Stimulated activated memory B cell treated with anti-CD40 and anti-IgM and Interleukin-4, amounts not matched to agents 10 μg/mL and 1 μg/mL and 100 μg/mL, for 72 hours (primary cell): ENCODE measurements at regions not wholly inside any gene's neighbourhood (a gene's known extent, or its start where the extent isn't known, plus 50 kb on each side); places are given as distances from the start of the nearest gene placed in this dataset.

Experiments
- ATAC-seq: fragments of 150-1000 bp; cut with Tn5 transposase; 2 replicates; pipeline ENCODE4 v1.10.0; 2021
- H3K27ac Mint-ChIP-seq: one replicate; pipeline ENCODE4 v1.8.0; 2022; ENCODE audit warnings: mild to moderate bottlenecking, mixed read lengths
- H3K27me3 Mint-ChIP-seq: one replicate; pipeline ENCODE4 v1.8.0; 2022; ENCODE audit warnings: mixed read lengths
- H3K36me3 Mint-ChIP-seq: one replicate; pipeline ENCODE4 v1.8.0; 2022; ENCODE audit warnings: mixed read lengths
- H3K4me1 Mint-ChIP-seq: one replicate; pipeline ENCODE4 v1.8.0; 2022; ENCODE audit warnings: mixed read lengths
- H3K4me3 Mint-ChIP-seq: one replicate; pipeline ENCODE4 v1.8.0; 2022; ENCODE audit warnings: mild to moderate bottlenecking, moderate library complexity, mixed read lengths
- H3K9me3 Mint-ChIP-seq: one replicate; pipeline ENCODE4 v1.8.0; 2022; ENCODE audit warnings: mixed read lengths

DNA sequence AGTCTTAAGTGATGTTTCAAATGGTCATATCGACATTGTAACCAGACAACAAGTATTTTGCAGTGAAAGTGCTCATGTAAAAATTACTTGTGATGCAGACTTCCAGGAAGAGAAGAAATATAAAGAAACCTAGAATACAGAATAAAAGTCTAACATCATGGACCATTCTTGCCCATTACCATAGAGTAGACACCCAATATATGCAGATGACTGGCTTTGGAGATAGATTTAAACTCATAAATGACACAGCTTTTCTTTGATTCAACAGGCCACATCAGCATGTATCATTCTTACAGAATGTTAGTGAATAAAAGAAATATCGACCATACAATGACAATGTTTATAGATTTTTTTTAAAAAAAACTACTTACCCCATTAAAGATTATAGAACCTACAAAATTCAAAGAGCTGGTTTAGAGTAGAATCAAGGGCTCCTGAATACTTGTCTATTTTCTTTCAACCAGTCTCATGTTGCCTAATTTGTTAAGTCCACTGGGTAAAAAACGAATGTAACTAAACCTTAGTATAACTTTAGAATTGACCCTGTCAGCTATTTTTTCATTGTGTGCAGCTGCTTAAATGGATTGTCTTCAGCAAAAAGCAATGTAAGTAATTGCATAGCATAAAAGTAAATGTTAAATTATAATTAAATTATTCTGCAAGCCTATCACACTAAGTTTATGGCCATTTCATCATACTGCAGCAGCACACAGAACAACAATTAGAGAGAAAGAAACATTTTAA lies 268.7 kb upstream of the AGTR1 start:
- Mint-ChIP-seq H3K27ac (no peak overlapping the region), H3K36me3 (no peaks in the 10 kb centered on the region), H3K27me3 (no peaks in the 10 kb centered on the region), H3K9me3 (no peaks in the 10 kb centered on the region), H3K4me3 (no peak overlapping the region), H3K4me1 (no peaks in the 10 kb centered on the region)
- no peak for ATAC-seq

DNA sequence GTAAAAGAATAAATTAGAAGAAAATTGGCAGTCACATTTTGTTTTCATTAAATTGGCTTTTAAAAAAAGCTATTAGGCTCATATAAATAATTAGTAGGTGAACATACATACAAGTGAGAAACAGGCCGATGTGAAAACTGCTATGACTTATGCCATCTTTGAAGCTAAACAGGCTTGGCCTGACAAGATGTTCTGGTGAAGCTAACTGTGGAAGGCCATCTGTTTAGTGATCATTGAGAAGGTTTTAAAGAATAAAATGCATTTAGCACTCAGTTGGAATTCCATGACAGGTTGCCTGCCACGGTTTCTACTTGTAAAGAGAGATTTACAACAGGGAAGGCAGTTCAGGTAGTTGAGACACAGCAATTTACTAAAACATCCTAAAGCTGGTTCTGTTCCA lies 264.0 kb upstream of the AGTR1 start:
- Mint-ChIP-seq H3K36me3 (no peaks in the 10 kb centered on the region), H3K9me3 (peaks cover 6% of the 10 kb centered on the region), H3K27me3 (no peaks in the 10 kb centered on the region), H3K27ac (no peak overlapping the region), H3K4me3 (no peak overlapping the region), H3K4me1 (no peaks in the 10 kb centered on the region)
- no peak for ATAC-seq

GRCh38 chr3:148435534-148435933 lies 262.2 kb upstream of the AGTR1 start:
- no peaks in the 10 kb centered on the region for H3K4me1 Mint-ChIP-seq

DNA sequence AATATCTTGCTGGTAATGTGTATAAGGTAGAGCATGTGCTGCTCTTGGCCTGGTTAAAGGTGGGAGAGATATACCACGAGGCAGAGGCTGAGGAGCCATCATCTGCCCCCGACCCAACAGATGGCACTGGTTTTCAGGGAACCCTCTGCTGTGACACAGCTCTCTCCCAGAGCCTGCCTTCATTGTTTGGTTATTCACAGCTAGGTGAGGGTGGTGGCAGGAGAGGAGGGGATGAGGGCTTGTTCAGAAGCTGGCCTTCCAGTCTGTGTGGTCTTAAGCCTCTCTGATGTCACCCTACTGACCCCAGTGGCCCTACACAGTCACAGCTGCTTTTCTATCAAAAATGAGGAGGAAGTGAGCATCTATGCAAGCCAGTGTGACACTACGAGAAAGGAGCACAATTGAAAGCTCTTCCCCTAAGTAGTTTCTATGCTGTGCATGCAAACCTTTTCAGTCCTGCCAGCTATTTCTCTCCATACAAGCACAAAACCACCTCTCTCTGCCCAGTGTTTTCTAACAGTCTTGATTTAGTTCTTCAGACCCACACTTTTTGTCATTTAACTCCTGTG lies 258.4 kb upstream of the AGTR1 start:
- Mint-ChIP-seq H3K4me1 (no peaks in the 10 kb centered on the region), H3K27ac (no peak overlapping the region), H3K36me3 (no peaks in the 10 kb centered on the region), H3K9me3 (peaks cover 8% of the 10 kb centered on the region), H3K4me3 (no peak overlapping the region), H3K27me3 (no peaks in the 10 kb centered on the region)
- no peak for ATAC-seq

More at GRCh38 chr3:148435534-148435933, 262.2 kb upstream of the AGTR1 start:
- Mint-ChIP-seq H3K27ac (no peak overlapping the region), H3K9me3 (peaks cover 6% of the 10 kb centered on the region), H3K4me3 (no peak overlapping the region), H3K27me3 (no peaks in the 10 kb centered on the region), H3K36me3 (no peaks in the 10 kb centered on the region)
- ATAC-seq, result no peak

- peaks cover 6% of the 10 kb centered on the region for H3K9me3 Mint-ChIP-seq
- no peak overlapping the region for H3K27ac Mint-ChIP-seq
- H3K27me3 Mint-ChIP-seq, result no peaks in the 10 kb centered on the region
- H3K4me3 Mint-ChIP-seq, result no peak overlapping the region
- no peaks in the 10 kb centered on the region for H3K36me3 Mint-ChIP-seq
- H3K4me1 Mint-ChIP-seq, result no peaks in the 10 kb centered on the region
- ATAC-seq, result no peak
Measured at GRCh38 chr3:148441191-148441590, 256.5 kb upstream of the AGTR1 start.

GRCh38 chr3:148450819-148451218 lies 246.9 kb upstream of the AGTR1 start:
- ATAC-seq, result no peak
- H3K36me3 Mint-ChIP-seq, result no peaks in the 10 kb centered on the region
- H3K27ac Mint-ChIP-seq, result no peak overlapping the region

DNA sequence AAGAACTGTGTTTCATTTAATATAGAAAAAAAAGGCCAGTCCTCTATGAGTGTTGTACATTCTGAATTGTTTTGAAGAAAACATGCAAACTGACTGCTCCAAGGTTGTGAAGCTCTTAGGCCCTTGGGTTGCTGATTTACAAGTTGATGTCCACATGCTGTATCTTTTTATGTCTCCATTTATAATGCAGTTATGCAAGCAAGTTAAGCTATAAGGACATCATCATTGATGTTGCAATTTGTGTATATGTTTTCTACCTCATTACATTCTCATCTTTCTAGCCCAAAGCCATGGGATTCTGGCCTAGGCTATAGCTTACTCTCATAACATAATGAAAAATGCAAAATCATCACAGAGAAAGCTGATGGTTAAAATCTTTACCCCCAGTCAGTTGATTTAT lies 245.7 kb upstream of the AGTR1 start:
- H3K9me3 Mint-ChIP-seq, result peaks cover 2% of the 10 kb centered on the region
- H3K4me3 Mint-ChIP-seq, result no peak overlapping the region

More at GRCh38 chr3:148450819-148451218, 246.9 kb upstream of the AGTR1 start:
- no peaks in the 10 kb centered on the region for H3K4me1 Mint-ChIP-seq
- H3K4me3 Mint-ChIP-seq, result no peak overlapping the region
- H3K27me3 Mint-ChIP-seq, result no peaks in the 10 kb centered on the region
- peaks cover 2% of the 10 kb centered on the region for H3K9me3 Mint-ChIP-seq

DNA sequence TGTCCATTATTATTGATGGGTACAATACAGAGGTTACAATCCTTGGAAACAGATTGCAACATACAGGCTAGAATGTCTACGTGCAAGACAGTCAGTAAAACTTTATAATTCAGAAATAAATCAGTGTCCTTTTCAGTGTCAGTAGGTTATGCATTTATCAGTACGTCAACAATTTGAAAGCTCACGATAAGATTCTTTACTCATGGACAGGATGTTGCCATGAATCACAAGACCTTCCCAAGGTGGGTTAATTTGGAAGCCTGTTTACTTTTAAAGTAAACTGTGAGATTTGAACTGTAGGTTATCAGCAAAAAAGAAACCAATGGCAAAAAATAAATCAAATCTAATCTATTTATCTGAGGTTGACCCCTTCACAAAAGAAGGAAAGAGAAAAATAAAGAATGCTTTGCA lies 243.9 kb upstream of the AGTR1 start:
- peaks cover 2% of the 10 kb centered on the region for H3K9me3 Mint-ChIP-seq
- H3K36me3 Mint-ChIP-seq, result no peaks in the 10 kb centered on the region
- ATAC-seq, result no peak
- H3K4me3 Mint-ChIP-seq, result no peak overlapping the region
- H3K4me1 Mint-ChIP-seq, result no peaks in the 10 kb centered on the region
- H3K27me3 Mint-ChIP-seq, result no peaks in the 10 kb centered on the region
- H3K27ac Mint-ChIP-seq, result no peak overlapping the region

More for the DNA sequence above, 245.7 kb upstream of the AGTR1 start:
- H3K27ac Mint-ChIP-seq, result no peak overlapping the region
- H3K36me3 Mint-ChIP-seq, result no peaks in the 10 kb centered on the region
- no peak for ATAC-seq
- no peaks in the 10 kb centered on the region for H3K27me3 Mint-ChIP-seq
- no peaks in the 10 kb centered on the region for H3K4me1 Mint-ChIP-seq

- Mint-ChIP-seq H3K36me3 (no peaks in the 10 kb centered on the region), H3K27ac (no peak overlapping the region), H3K4me3 (no peak overlapping the region), H3K9me3 (no peaks in the 10 kb centered on the region), H3K27me3 (no peaks in the 10 kb centered on the region), H3K4me1 (no peaks in the 10 kb centered on the region)
- no peak for ATAC-seq
Measured at GRCh38 chr3:148455098-148455497, 242.6 kb upstream of the AGTR1 start.

- Mint-ChIP-seq H3K4me3 (no peak overlapping the region), H3K27ac (no peak overlapping the region), H3K36me3 (no peaks in the 10 kb centered on the region), H3K4me1 (no peaks in the 10 kb centered on the region), H3K9me3 (no peaks in the 10 kb centered on the region), H3K27me3 (no peaks in the 10 kb centered on the region)
- ATAC-seq, result no peak
Measured at GRCh38 chr3:148457886-148458285, 239.8 kb upstream of the AGTR1 start.

- Mint-ChIP-seq H3K36me3 (no peaks in the 10 kb centered on the region), H3K4me1 (no peaks in the 10 kb centered on the region), H3K27ac (no peak overlapping the region), H3K9me3 (no peaks in the 10 kb centered on the region), H3K27me3 (no peaks in the 10 kb centered on the region), H3K4me3 (no peak overlapping the region)
- no peak for ATAC-seq
Measured at GRCh38 chr3:148459931-148460513, 237.7 kb upstream of the AGTR1 start.

GRCh38 chr3:148460686-148461085 lies 237.0 kb upstream of the AGTR1 start:
- H3K4me3 Mint-ChIP-seq, result no peak overlapping the region
- no peak overlapping the region for H3K27ac Mint-ChIP-seq

DNA sequence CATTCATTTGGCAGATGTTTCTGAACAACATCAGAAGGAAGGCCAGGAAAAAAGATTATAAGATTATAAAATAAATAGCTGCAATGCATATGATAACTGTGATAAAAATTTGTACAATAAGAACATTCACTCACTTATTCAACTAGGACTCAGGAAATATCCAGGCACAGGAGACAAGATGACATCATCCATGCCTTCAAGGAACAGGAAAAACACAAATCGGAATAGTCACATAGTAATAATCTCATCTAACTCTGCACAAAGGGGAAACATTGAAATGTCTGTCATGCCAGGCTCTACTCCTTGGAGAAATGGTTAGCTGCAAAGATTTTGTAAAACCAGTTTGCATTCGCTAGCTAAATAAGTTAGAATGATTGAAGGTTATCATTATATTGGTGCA lies 233.5 kb upstream of the AGTR1 start:
- no peaks in the 10 kb centered on the region for H3K36me3 Mint-ChIP-seq
- no peaks in the 10 kb centered on the region for H3K27me3 Mint-ChIP-seq
- H3K4me3 Mint-ChIP-seq, result no peak overlapping the region
- no peak for ATAC-seq
- no peaks in the 10 kb centered on the region for H3K4me1 Mint-ChIP-seq
- H3K27ac Mint-ChIP-seq, result no peak overlapping the region
- H3K9me3 Mint-ChIP-seq, result no peaks in the 10 kb centered on the region

More at GRCh38 chr3:148460686-148461085, 237.0 kb upstream of the AGTR1 start:
- Mint-ChIP-seq H3K27me3 (no peaks in the 10 kb centered on the region), H3K36me3 (no peaks in the 10 kb centered on the region), H3K9me3 (no peaks in the 10 kb centered on the region), H3K4me1 (no peaks in the 10 kb centered on the region)
- ATAC-seq, result no peak

- Mint-ChIP-seq H3K27ac (no peak overlapping the region), H3K4me3 (no peak overlapping the region), H3K4me1 (no peaks in the 10 kb centered on the region), H3K27me3 (no peaks in the 10 kb centered on the region), H3K9me3 (no peaks in the 10 kb centered on the region), H3K36me3 (no peaks in the 10 kb centered on the region)
- no peak for ATAC-seq
Measured at GRCh38 chr3:148466143-148466542, 231.6 kb upstream of the AGTR1 start.

- Mint-ChIP-seq H3K27me3 (no peaks in the 10 kb centered on the region), H3K36me3 (no peaks in the 10 kb centered on the region), H3K4me1 (no peaks in the 10 kb centered on the region), H3K4me3 (no peak overlapping the region), H3K27ac (no peak overlapping the region), H3K9me3 (no peaks in the 10 kb centered on the region)
- ATAC-seq, result no peak
Measured at GRCh38 chr3:148466980-148467740, 230.5 kb upstream of the AGTR1 start.
